ENCODE measurements at regions not wholly inside any gene's neighbourhood (a gene's known extent, or its start where the extent isn't known, plus 50 kb on each side); places are given as distances from the start of the nearest gene placed in this dataset.

DNA sequence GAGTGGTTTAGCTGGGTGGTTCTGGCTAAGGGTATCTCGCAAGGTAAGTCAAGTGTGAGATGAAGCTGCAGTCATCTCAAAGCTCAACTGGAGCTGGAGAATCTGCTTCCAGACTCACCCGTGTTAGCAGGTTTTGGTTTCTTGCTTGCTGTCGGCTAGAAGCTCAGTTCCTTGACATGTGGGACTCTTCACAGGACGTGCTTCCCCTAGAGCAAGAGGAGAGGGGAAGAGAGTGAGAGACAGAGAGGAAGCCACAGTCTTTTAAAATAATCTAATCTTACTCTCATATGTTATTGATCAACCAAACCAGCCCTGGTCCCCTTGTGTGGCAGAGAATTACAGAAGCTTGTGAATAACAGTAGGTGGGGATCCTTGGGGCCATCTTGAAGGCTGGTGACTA is 199.5 kb downstream of the REEP3 start:
- peaks cover under 1% of the 10 kb centered on the region for H3K9me3 Mint-ChIP-seq
- no peak for TF ChIP-seq CTCF (IDR thresholded peaks at IDR 0.05; ENCODE audit: unreplicated experiment)
- DNase-seq (ENCODE audit: low spot score in 2 of 2, unreplicated experiment in 2 of 2): no peak
- H3K27ac Mint-ChIP-seq: no peak overlapping the region
- H3K36me3 Mint-ChIP-seq: no peaks in the 10 kb centered on the region
- peaks cover 23% of the 10 kb centered on the region for H3K4me1 Mint-ChIP-seq
- peaks cover 15% of the 10 kb centered on the region for H3K27me3 Mint-ChIP-seq (ENCODE audit: low read depth)
- no peak overlapping the region for H3K4me3 Mint-ChIP-seq

GRCh38 chr10:63722537-63722936 is 201.3 kb downstream of the REEP3 start:
- Mint-ChIP-seq H3K4me1 (peaks cover 18% of the 10 kb centered on the region), H3K27ac (no peak overlapping the region), H3K27me3 (ENCODE audit: low read depth) (peaks cover 16% of the 10 kb centered on the region), H3K36me3 (no peaks in the 10 kb centered on the region), H3K4me3 (no peak overlapping the region), H3K9me3 (peaks cover 7% of the 10 kb centered on the region)
- no peak for DNase-seq (ENCODE audit: low spot score in 2 of 2, unreplicated experiment in 2 of 2)
- TF ChIP-seq CTCF (IDR thresholded peaks at IDR 0.05; ENCODE audit: unreplicated experiment): no peak

- Mint-ChIP-seq H3K4me3 (no peak overlapping the region), H3K36me3 (no peaks in the 10 kb centered on the region), H3K4me1 (peaks cover 18% of the 10 kb centered on the region), H3K27me3 (ENCODE audit: low read depth) (peaks cover 17% of the 10 kb centered on the region), H3K27ac (no peak overlapping the region), H3K9me3 (peaks cover 7% of the 10 kb centered on the region)
- no peak for TF ChIP-seq CTCF (IDR thresholded peaks at IDR 0.05; ENCODE audit: unreplicated experiment)
- DNase-seq (ENCODE audit: low spot score in 2 of 2, unreplicated experiment in 2 of 2): no peak
Measured at GRCh38 chr10:63723320-63723719, 202.1 kb downstream of the REEP3 start.

- Mint-ChIP-seq H3K27ac (no peak overlapping the region), H3K4me1 (peaks cover 18% of the 10 kb centered on the region), H3K4me3 (no peak overlapping the region), H3K9me3 (peaks cover 7% of the 10 kb centered on the region), H3K27me3 (ENCODE audit: low read depth) (peaks cover 14% of the 10 kb centered on the region), H3K36me3 (no peaks in the 10 kb centered on the region)
- no peak for DNase-seq (ENCODE audit: low spot score in 2 of 2, unreplicated experiment in 2 of 2)
- TF ChIP-seq CTCF (IDR thresholded peaks at IDR 0.05; ENCODE audit: unreplicated experiment): no peak
Measured at GRCh38 chr10:63723741-63724140, 202.5 kb downstream of the REEP3 start.

DNA sequence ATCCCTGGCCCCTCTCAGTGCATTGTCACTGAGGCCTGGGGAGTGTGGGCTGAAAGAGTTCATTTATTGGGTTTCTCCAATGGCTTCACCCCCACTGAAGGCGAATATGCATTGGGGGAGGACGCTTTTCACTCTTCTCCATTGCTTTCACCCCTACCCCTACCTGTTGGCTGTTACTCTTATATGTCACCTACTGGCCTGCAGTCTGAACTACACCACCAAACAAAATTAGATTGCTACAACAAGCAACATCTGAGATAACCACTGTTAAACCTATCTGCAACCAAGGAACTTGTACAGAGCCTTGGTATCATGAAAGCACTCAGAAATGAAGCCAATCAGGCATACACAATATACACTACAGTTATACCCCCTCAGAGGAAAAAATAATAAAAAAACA is 203.7 kb downstream of the REEP3 start:
- Mint-ChIP-seq H3K27ac (no peak overlapping the region), H3K9me3 (peaks cover 8% of the 10 kb centered on the region), H3K4me1 (peaks cover 18% of the 10 kb centered on the region), H3K27me3 (ENCODE audit: low read depth) (peaks cover 14% of the 10 kb centered on the region), H3K36me3 (no peaks in the 10 kb centered on the region), H3K4me3 (no peak overlapping the region)
- DNase-seq (ENCODE audit: low spot score in 2 of 2, unreplicated experiment in 2 of 2): no peak
- no peak for TF ChIP-seq CTCF (IDR thresholded peaks at IDR 0.05; ENCODE audit: unreplicated experiment)

- Mint-ChIP-seq H3K36me3 (no peaks in the 10 kb centered on the region), H3K4me1 (peaks cover 7% of the 10 kb centered on the region), H3K27ac (no peak overlapping the region), H3K4me3 (no peak overlapping the region), H3K9me3 (peaks cover 13% of the 10 kb centered on the region), H3K27me3 (ENCODE audit: low read depth) (peaks cover 15% of the 10 kb centered on the region)
- no peak for DNase-seq (ENCODE audit: low spot score in 2 of 2, unreplicated experiment in 2 of 2)
- TF ChIP-seq CTCF (IDR thresholded peaks at IDR 0.05; ENCODE audit: unreplicated experiment): no peak
Measured at GRCh38 chr10:63726867-63727266, 205.7 kb downstream of the REEP3 start.

Measured in mesothelial cell of epicardium (in vitro differentiated cells).